ENCODE measurements at regions not wholly inside any gene's neighbourhood (a gene's known extent, or its start where the extent isn't known, plus 50 kb on each side); places are given as distances from the start of the nearest gene placed in this dataset.

DNA sequence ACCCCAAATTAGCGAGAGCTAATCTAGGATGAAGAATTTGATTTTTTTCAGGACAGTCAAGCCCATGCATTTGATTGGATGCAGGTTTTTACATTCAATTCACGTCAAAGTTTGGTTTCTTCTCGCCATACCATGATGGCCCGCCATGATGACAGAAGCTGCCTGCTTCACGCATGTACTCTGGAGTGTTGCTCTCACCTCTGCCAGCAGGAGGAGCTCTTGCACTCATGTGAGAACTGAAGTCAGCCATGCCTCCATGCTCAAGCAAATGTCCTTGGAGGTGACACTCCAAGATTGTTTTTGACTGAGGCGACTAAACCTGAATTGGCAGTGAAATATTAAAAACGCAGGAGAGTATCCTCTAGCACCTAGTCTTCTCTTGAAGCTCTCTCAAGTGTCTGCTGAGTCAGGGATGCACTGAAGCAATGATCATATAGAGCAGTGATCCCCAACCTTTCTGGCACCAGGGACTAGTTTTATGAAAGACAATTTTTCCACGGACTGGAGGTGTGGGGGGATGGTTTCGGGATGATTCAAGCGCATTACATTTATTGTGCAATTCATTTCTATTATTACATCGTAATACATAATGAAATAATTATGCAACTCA lies 120.9 kb downstream of the SAMMSON start:
- intact Hi-C loops (cut with micrococcal nuclease): no loop called here
- no peaks in the 10 kb centered on the region for H3K4me1 ChIP-seq
- H3K4me3 ChIP-seq: no peak overlapping the region
- no peaks in the 10 kb centered on the region for H3K9me3 ChIP-seq (replicated peaks)
- peak; percentile 26 for DNase-seq
- H3K27me3 ChIP-seq (ENCODE audit: low read depth): no peaks in the 10 kb centered on the region
- no peaks in the 10 kb centered on the region for H3K36me3 ChIP-seq
- TF ChIP-seq, protein P1, sequence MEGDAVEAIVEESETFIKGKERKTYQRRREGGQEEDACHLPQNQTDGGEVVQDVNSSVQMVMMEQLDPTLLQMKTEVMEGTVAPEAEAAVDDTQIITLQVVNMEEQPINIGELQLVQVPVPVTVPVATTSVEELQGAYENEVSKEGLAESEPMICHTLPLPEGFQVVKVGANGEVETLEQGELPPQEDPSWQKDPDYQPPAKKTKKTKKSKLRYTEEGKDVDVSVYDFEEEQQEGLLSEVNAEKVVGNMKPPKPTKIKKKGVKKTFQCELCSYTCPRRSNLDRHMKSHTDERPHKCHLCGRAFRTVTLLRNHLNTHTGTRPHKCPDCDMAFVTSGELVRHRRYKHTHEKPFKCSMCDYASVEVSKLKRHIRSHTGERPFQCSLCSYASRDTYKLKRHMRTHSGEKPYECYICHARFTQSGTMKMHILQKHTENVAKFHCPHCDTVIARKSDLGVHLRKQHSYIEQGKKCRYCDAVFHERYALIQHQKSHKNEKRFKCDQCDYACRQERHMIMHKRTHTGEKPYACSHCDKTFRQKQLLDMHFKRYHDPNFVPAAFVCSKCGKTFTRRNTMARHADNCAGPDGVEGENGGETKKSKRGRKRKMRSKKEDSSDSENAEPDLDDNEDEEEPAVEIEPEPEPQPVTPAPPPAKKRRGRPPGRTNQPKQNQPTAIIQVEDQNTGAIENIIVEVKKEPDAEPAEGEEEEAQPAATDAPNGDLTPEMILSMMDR (IDR thresholded peaks at IDR 0.05; ENCODE audit: borderline replicate concordance): peak; percentile 49
- H3K27ac ChIP-seq (replicated peaks): no peak overlapping the region

DNA sequence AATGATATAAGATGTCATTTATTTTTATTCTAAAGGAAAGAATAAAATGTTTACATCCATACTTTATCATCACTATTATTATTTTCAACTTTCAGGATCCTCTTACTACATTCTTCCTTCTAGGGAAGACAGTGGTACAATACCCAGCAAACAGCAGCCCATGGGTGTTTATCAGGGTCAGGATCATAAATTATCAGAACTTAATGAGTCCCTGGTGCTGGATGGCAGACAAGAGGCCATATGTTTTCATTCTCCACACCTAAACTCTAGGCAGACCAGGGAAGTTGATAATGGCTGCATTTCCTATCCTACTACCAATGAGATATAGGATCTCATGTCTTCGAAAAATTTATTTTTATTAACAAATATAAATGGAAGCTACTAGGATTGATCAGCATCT lies 127.7 kb downstream of the SAMMSON start:
- H3K27me3 ChIP-seq (ENCODE audit: low read depth): peaks cover 9% of the 10 kb centered on the region
- H3K36me3 ChIP-seq: no peaks in the 10 kb centered on the region
- H3K4me3 ChIP-seq: no peak overlapping the region
- DNase-seq: no peak
- TF ChIP-seq, protein P1 (IDR thresholded peaks at IDR 0.05; ENCODE audit: borderline replicate concordance): no peak
- no peaks in the 10 kb centered on the region for H3K4me1 ChIP-seq
- no peak overlapping the region for H3K27ac ChIP-seq (replicated peaks)
- intact Hi-C loops (cut with micrococcal nuclease): no loop called here
- H3K9me3 ChIP-seq (replicated peaks): no peaks in the 10 kb centered on the region

GRCh38 chr3:70137366-70137765 lies 137.8 kb downstream of the SAMMSON start:
- Histone ChIP-seq H3K4me3 (no peak overlapping the region), H3K4me1 (no peaks in the 10 kb centered on the region), H3K27me3 (ENCODE audit: low read depth) (no peaks in the 10 kb centered on the region), H3K9me3 (replicated peaks) (peaks cover 8% of the 10 kb centered on the region), H3K27ac (replicated peaks) (no peak overlapping the region), H3K36me3 (no peaks in the 10 kb centered on the region)
- intact Hi-C loops (cut with micrococcal nuclease): no loop called here
- TF ChIP-seq, protein P1 (IDR thresholded peaks at IDR 0.05; ENCODE audit: borderline replicate concordance): no peak
- DNase-seq: no peak

DNA sequence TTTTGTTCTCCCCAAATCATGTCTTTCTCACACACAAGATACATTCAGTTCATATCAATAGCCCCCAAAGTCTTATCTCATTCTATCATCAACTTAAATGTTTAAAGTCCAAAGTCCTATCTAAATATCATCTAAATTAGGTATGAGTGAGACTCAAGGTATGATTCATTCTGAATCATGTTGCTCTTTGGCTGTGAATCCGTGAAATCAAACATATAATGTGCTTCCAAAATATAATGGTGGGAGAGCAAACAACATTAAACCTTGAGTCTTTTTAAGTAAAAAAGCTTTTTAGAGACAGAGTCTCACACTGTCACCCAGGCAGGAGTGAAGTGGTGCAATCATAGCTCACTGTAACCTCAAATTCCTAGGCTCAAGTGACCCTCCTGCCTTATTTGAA lies 139.1 kb downstream of the SAMMSON start:
- Histone ChIP-seq H3K36me3 (no peaks in the 10 kb centered on the region), H3K9me3 (replicated peaks) (peaks cover 8% of the 10 kb centered on the region)
- intact Hi-C loops (cut with micrococcal nuclease): no loop called here

More for the DNA sequence above, 139.1 kb downstream of the SAMMSON start:
- Histone ChIP-seq H3K27ac (replicated peaks) (no peak overlapping the region), H3K27me3 (ENCODE audit: low read depth) (no peaks in the 10 kb centered on the region), H3K4me1 (no peaks in the 10 kb centered on the region), H3K4me3 (no peak overlapping the region)
- DNase-seq: no peak
- TF ChIP-seq, protein P1 (IDR thresholded peaks at IDR 0.05; ENCODE audit: borderline replicate concordance): no peak

Measured in left ventricle myocardium inferior (tissue), 1 donor.